Neuronal stem cell (in vitro differentiated cells): ENCODE measurements at regions not wholly inside any gene's neighbourhood (a gene's known extent, or its start where the extent isn't known, plus 50 kb on each side); places are given as distances from the start of the nearest gene placed in this dataset.

Experiments used
- DNase-seq: peaks from one replicate; pipeline ENCODE4 v3.0.0-alpha.2; 2013; ENCODE audit warnings: low spot score
- H2AFZ ChIP-seq: one replicate; pipeline ENCODE4 v1.6.1; 2013; ENCODE audit warnings: mild to moderate bottlenecking, low read length, inconsistent platforms
- H2AK5ac ChIP-seq: 2 replicates; pipeline ENCODE4 v1.6.1; 2013; ENCODE audit warnings: low read depth, mild to moderate bottlenecking, inconsistent platforms, low read length, moderate library complexity, mixed read lengths
- H2BK120ac ChIP-seq: 2 replicates; pipeline ENCODE4 v1.6.1; 2013; ENCODE audit warnings: low read depth, mild to moderate bottlenecking, inconsistent platforms, low read length, moderate library complexity, mixed read lengths
- H2BK12ac ChIP-seq: one replicate; pipeline ENCODE4 v1.6.1; 2013; ENCODE audit warnings: low read length, inconsistent platforms
- H2BK15ac ChIP-seq: 2 replicates; pipeline ENCODE4 v1.6.1; 2013; ENCODE audit warnings: mild to moderate bottlenecking, low read length, inconsistent platforms, mixed read lengths
- H2BK5ac ChIP-seq: one replicate; pipeline ENCODE4 v1.6.1; 2013; ENCODE audit warnings: inconsistent platforms, mild to moderate bottlenecking, low read length, moderate library complexity
- H3K14ac ChIP-seq: one replicate; pipeline ENCODE4 v1.6.1; 2013; ENCODE audit warnings: low read length, inconsistent platforms
- H3K18ac ChIP-seq: 2 replicates; pipeline ENCODE4 v1.6.1; 2013; ENCODE audit warnings: low read length, inconsistent platforms
- H3K23ac ChIP-seq: 2 replicates; pipeline ENCODE4 v1.6.1; 2013; ENCODE audit warnings: low read depth, mild to moderate bottlenecking, mixed read lengths, low read length, inconsistent platforms; ENCODE audit not compliant: poor library complexity
- H3K27ac ChIP-seq: replicated peaks from 3 replicates; pipeline ENCODE4 v1.5.1; 2013; ENCODE audit warnings: low read length, inconsistent platforms
- H3K27me3 ChIP-seq, 3 experiments: 2 replicates each; pipeline ENCODE4 v1.6.1; 2013; ENCODE audit warnings: low read length in 3 of 3, mild to moderate bottlenecking in 2 of 3, inconsistent platforms in 1 of 3, low read depth in 1 of 3, mixed read lengths in 1 of 3, moderate library complexity in 1 of 3; ENCODE audit not compliant: control insufficient read depth in 3 of 3, insufficient read depth in 3 of 3
- H3K36me3 ChIP-seq, 2 donors: replicated peaks in 1 of 2; 2 replicates each; pipeline ENCODE4 v1.6.1; 2013; ENCODE audit warnings: low read length in 2 of 2; ENCODE audit not compliant: control insufficient read depth in 2 of 2, insufficient read depth in 2 of 2
- H3K4ac ChIP-seq: 2 replicates; pipeline ENCODE4 v1.6.1; 2013; ENCODE audit warnings: inconsistent platforms, mild to moderate bottlenecking, low read length, moderate library complexity
- H3K4me1 ChIP-seq, 2 donors: 1 replicate in 1 of 2; 2 replicates in 1 of 2; pipeline ENCODE4 v1.6.1; 2013; ENCODE audit warnings: low read length in 2 of 2, low read depth in 1 of 2; ENCODE audit not compliant: control insufficient read depth in 2 of 2, insufficient read depth in 1 of 2
- H3K4me2 ChIP-seq: one replicate; pipeline ENCODE4 v1.6.1; 2013; ENCODE audit warnings: mild to moderate bottlenecking, low read length, inconsistent platforms; ENCODE audit not compliant: insufficient read depth, poor library complexity, severe bottlenecking
- H3K4me3 ChIP-seq, 2 donors: 2 replicates each; pipeline ENCODE4 v1.5.1; 2013; ENCODE audit warnings: low read length in 2 of 2, mild to moderate bottlenecking in 2 of 2, inconsistent platforms in 1 of 2, moderate library complexity in 1 of 2
- H3K79me1 ChIP-seq: one replicate; pipeline ENCODE4 v1.6.1; 2013; ENCODE audit warnings: low read depth, mild to moderate bottlenecking, inconsistent platforms, low read length, moderate library complexity
- H3K9ac ChIP-seq: one replicate; pipeline ENCODE4 v1.6.1; 2013; ENCODE audit warnings: mild to moderate bottlenecking, low read depth, low read length, inconsistent platforms; ENCODE audit not compliant: poor library complexity
- H3K9me3 ChIP-seq, 2 donors: replicated peaks in 1 of 2; 2 replicates each; pipeline versions ENCODE3 to v1.6.1; 2013; ENCODE audit warnings: low read length in 2 of 2, mild to moderate bottlenecking in 2 of 2, inconsistent platforms in 1 of 2, low read depth in 1 of 2, mixed read lengths in 1 of 2, moderate library complexity in 1 of 2; ENCODE audit not compliant: control insufficient read depth in 2 of 2, insufficient read depth in 1 of 2
- H4K8ac ChIP-seq: one replicate; pipeline ENCODE4 v1.6.1; 2013; ENCODE audit warnings: low read depth, mild to moderate bottlenecking, inconsistent platforms, low read length, moderate library complexity
- H4K91ac ChIP-seq: one replicate; pipeline ENCODE4 v1.6.1; 2013; ENCODE audit warnings: low read length, low read depth, mild to moderate bottlenecking, inconsistent platforms; ENCODE audit not compliant: poor library complexity
- WGBS, 2 donors: extraction: QIAGEN DNeasy Blood & Tissue Kit; methylation state at CpG; one replicate each; pipeline ENCODE4 v1.1.7; 2013; ENCODE audit warnings: missing lambda C conversion rate in 2 of 2, mixed read lengths in 1 of 2; ENCODE audit not compliant: insufficient read length in 2 of 2, insufficient replicate concordance in 1 of 2; ENCODE audit errors: extremely low coverage in 2 of 2; 5-methylcytosine and 5-hydroxymethylcytosine counted together

DNA sequence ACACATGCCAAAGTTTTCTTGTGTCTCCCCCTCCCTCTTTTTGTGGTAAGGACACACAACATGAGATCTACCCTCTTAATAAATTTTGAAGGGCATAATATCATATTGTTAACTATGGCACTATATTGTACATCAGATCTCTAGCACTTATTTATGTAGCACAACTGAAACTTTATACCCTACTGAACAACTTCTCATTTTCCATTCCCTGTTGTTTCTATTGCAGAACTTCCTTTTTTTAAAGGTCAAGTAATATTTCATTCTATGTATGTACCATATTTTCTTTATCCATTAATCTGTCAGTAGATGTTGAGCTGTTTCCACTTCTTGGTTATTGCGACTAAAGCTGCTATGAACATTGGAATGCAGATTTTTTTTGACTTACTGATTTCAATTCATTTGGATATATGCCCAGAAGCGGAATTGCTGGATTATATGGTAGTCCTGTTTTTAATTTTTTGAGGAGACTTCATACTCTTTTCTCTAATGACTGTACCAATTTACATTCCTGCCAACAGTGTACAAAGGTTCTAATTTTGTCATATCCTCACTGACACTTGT lies 305.3 kb downstream of the PRR16 start:
- H3K9ac ChIP-seq: no peak overlapping the region
- no peak overlapping the region for H3K14ac ChIP-seq
- no peak overlapping the region for H3K4ac ChIP-seq
- no peaks in the 10 kb centered on the region for H3K79me1 ChIP-seq
- no peak overlapping the region for H3K4me3 ChIP-seq
- no peak overlapping the region for H3K23ac ChIP-seq
- H4K91ac ChIP-seq: no peak overlapping the region
- H3K4me2 ChIP-seq: no peak overlapping the region
- H2BK5ac ChIP-seq: no peak overlapping the region
- no peak overlapping the region for H3K18ac ChIP-seq
- DNase-seq: no peak
- H3K27me3 ChIP-seq: no peaks in the 10 kb centered on the region
- H3K36me3 ChIP-seq: no peaks in the 10 kb centered on the region
- no peak overlapping the region for H2BK120ac ChIP-seq
- no CpG with 5 or more reads among the region's 2 CpGs for WGBS, 2 donors
- H4K8ac ChIP-seq: no peak overlapping the region
- no peak overlapping the region for H2BK12ac ChIP-seq
- H2AK5ac ChIP-seq: no peak overlapping the region
- no peaks in the 10 kb centered on the region for H3K4me1 ChIP-seq
- no peaks in the 10 kb centered on the region for H3K9me3 ChIP-seq
- H2AFZ ChIP-seq: no peak overlapping the region
- H2BK15ac ChIP-seq: no peak overlapping the region
- no peak overlapping the region for H3K27ac ChIP-seq

DNA sequence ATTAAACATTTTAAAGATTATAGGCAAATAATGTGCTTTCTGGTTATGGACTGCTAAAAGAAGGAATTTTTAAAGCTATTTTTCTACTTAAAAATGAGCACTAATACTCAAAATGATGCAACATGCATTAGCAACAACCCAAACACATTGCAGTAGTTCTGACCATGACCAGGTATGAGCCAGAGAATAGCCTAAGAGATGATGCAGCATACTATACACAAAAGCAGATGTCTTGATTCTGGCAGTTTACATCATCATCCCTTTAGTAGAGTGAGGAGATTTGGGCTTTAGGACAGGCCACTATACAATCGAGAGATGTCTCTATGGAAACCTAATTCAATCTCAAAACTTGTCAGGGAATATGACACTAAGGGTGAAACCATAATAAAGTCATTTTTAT lies 307.1 kb downstream of the PRR16 start:
- Histone ChIP-seq H3K14ac (no peak overlapping the region), H2BK5ac (no peak overlapping the region), H2BK120ac (no peak overlapping the region), H4K8ac (no peak overlapping the region), H3K79me1 (no peaks in the 10 kb centered on the region), H3K9ac (no peak overlapping the region), H3K4me2 (no peak overlapping the region), H3K27me3 (no peaks in the 10 kb centered on the region), H2BK15ac (no peak overlapping the region), H3K23ac (no peak overlapping the region), H3K4me3 (no peak overlapping the region), H4K91ac (no peak overlapping the region), H3K18ac (no peak overlapping the region), H3K4me1 (no peaks in the 10 kb centered on the region), H2AK5ac (no peak overlapping the region), H3K9me3 (no peaks in the 10 kb centered on the region), H3K4ac (no peak overlapping the region), H2BK12ac (no peak overlapping the region), H3K27ac (no peak overlapping the region), H2AFZ (no peak overlapping the region), H3K36me3 (no peaks in the 10 kb centered on the region)
- no CpG with 5 or more reads among the region's 1 CpG for WGBS, 2 donors
- no peak for DNase-seq

DNA sequence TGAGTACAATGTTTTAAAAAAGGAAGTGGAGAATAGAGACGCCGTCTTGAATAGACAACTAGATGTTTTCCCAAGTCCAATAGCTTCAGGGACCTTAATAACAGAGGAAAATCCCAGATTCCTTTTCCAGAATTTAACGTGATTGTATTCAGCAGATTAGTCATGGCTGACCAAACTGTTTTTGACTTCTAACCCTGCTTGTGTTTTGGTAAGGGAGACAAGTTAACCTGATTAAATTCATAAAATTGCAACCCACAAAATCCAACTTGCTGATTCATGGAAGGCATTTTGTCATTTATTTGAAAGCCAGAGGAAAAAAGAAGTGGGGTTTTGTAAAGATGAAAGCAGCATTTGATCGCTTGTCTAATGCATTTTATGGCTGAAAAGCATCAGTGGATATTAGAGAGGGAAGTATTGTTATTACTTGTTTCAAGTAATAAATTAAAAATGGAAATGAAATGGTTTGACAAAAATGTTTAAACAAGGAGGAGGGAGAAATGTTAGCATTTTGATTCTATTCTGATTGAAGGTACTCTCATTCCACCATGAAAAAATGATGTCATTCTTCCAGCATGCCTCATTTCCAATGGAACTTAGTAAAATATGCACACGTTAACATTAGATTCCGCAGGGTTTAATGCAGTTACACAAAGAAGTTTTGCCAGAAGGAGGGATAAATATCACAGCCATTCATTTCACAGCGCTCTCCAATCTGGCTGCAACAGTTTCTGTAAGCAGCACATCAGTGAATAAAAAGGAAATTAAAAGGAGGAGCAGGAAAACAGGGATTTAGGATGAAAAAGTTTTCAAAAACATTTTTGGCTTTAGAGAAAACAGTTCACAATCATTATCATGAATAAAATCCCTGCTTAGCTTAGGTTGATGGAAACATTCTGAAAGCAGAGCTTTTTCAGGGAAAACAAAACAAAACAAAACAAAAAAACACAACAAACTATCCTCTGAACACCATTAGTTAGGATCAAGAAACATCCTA lies 314.7 kb downstream of the PRR16 start:
- H3K4me2 ChIP-seq: no peak overlapping the region
- H2BK15ac ChIP-seq: no peak overlapping the region
- no peak overlapping the region for H4K91ac ChIP-seq
- peak overlapping the region; percentile 81 for H2AFZ ChIP-seq
- H2BK12ac ChIP-seq: no peak overlapping the region
- no peak overlapping the region for H2BK5ac ChIP-seq
- no peak for DNase-seq
- H3K27ac ChIP-seq: no peak overlapping the region
- no peak overlapping the region for H3K18ac ChIP-seq
- no peaks in the 10 kb centered on the region for H3K9me3 ChIP-seq
- no peak overlapping the region for H2AK5ac ChIP-seq
- H3K23ac ChIP-seq: no peak overlapping the region
- no peak overlapping the region for H3K14ac ChIP-seq
- H3K4me3 ChIP-seq: no peak overlapping the region
- H3K79me1 ChIP-seq: no peaks in the 10 kb centered on the region
- no peak overlapping the region for H2BK120ac ChIP-seq
- peaks cover 0 to 10% of the 10 kb centered on the region in 2 donors for H3K4me1 ChIP-seq
- H3K36me3 ChIP-seq: no peaks in the 10 kb centered on the region
- H3K4ac ChIP-seq: no peak overlapping the region
- no CpG with 5 or more reads among the region's 7 CpGs for WGBS, 2 donors
- H4K8ac ChIP-seq: no peak overlapping the region
- no peaks in the 10 kb centered on the region for H3K27me3 ChIP-seq
- H3K9ac ChIP-seq: no peak overlapping the region

DNA sequence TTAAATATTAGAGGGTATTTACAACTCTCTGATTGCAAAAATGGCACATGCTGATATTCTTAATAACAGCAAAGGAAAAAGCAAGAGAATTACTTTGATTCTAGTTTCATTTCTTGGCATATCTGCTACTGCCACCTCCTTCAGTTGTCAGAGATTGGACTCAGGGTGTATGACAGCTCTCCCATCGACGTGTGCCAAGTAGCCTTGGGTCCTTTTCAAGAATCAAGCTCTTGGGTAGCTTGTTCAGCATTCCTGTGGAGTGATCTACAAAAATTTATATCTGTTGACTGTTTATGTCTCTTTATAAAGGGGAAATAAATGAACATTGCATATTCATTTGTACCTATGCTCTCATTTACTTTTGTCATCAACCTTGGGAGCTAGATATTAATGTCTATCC lies 315.6 kb downstream of the PRR16 start:
- no peak for DNase-seq
- no peak overlapping the region for H3K4ac ChIP-seq
- no peak overlapping the region for H3K18ac ChIP-seq
- H2AFZ ChIP-seq: peak overlapping the region; percentile 81
- peaks cover 0 to 10% of the 10 kb centered on the region in 2 donors for H3K4me1 ChIP-seq
- no peak overlapping the region for H2AK5ac ChIP-seq
- H3K4me3 ChIP-seq: no peak overlapping the region
- H3K14ac ChIP-seq: no peak overlapping the region
- no peak overlapping the region for H2BK12ac ChIP-seq
- no peak overlapping the region for H4K8ac ChIP-seq
- no CpG with 5 or more reads among the region's 2 CpGs for WGBS, 2 donors
- no peaks in the 10 kb centered on the region for H3K27me3 ChIP-seq
- no peak overlapping the region for H2BK5ac ChIP-seq
- no peaks in the 10 kb centered on the region for H3K9me3 ChIP-seq
- no peak overlapping the region for H3K4me2 ChIP-seq
- H3K36me3 ChIP-seq: no peaks in the 10 kb centered on the region
- H3K9ac ChIP-seq: no peak overlapping the region
- H3K23ac ChIP-seq: no peak overlapping the region
- no peak overlapping the region for H4K91ac ChIP-seq
- no peaks in the 10 kb centered on the region for H3K79me1 ChIP-seq
- no peak overlapping the region for H2BK120ac ChIP-seq
- no peak overlapping the region for H3K27ac ChIP-seq
- H2BK15ac ChIP-seq: no peak overlapping the region
